ENCODE measurements at regions not wholly inside any gene's neighbourhood (a gene's known extent, or its start where the extent isn't known, plus 50 kb on each side); places are given as distances from the start of the nearest gene placed in this dataset.
"Not testable (repeated sequence)": the region's sequence is repeated elsewhere in the genome, so short reads cannot be mapped to it uniquely, and the experiment has no call there.

DNA sequence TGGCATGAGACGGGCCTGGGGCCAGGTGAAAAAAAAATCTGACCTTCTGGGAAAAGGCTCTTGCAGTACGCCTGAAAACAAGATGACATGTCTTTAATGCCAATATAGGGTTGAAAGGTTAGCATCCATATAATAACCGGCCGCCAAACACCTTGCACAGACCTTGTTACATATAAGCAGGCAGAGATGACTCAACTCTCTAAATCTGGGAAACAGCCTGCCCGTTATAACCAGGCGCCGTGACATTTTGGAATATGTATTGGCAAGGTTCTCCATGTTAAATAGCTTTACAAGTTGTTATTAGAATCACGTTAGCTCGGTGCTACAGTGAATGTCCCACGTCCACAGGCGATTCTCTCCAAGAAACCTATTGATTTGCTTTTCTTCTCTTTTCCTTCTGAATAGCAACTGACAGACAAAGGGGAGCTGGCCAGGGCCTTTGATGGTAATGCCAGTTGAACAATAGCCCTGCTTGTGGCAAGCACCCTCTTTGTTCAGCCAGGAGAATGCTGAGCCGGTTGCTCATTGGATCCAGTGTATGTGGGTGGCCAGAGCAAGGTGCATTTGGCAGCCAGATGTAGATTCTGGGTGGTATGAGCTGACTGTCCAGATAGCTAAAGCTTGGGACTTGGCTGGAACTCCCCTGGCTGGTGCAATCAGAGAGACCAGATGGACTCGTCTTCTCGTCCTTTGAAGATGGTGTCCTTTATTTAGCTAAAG lies 80.1 kb upstream of the AUTS2 start:
- Mint-ChIP-seq H3K4me3 (no peak overlapping the region), H3K27me3 (peaks cover 11 to 24% of the 10 kb centered on the region in 2 donors), H3K9me3 (no peaks in the 10 kb centered on the region), H3K36me3 (ENCODE audit: insufficient read depth) (no peaks in the 10 kb centered on the region), H3K27ac (no peak overlapping the region), H3K4me1 (ENCODE audit: low read depth in 2 of 2) (peaks cover 0 to 8% of the 10 kb centered on the region in 2 donors)
- DNase-seq (no peak), ATAC-seq (replicated peaks) (no peak)

DNA sequence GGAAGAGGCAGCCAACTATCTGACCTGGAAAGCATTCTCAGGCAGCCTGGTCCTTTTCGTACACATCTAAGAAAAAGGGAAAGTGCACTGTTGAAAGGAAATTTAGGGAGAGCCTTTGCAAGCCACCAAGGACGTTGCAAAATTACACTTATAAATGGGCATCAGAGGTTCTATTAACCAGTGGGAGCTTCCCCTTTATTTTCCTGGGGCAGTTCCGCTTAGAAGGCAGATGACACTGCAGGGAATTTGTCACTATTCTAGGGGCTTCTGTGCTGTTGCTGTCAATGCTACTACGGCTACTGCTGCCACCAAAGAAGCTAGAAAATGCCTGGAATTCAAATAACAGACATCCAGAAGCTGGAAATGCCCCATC lies 79.6 kb upstream of the AUTS2 start:
- Mint-ChIP-seq H3K27me3 (peaks cover 10 to 21% of the 10 kb centered on the region in 2 donors), H3K4me3 (no peak overlapping the region), H3K9me3 (no peaks in the 10 kb centered on the region), H3K27ac (no peak overlapping the region), H3K36me3 (ENCODE audit: insufficient read depth) (no peaks in the 10 kb centered on the region), H3K4me1 (ENCODE audit: low read depth in 2 of 2) (peaks cover 0 to 8% of the 10 kb centered on the region in 2 donors)
- ATAC-seq (replicated peaks) = no peak
- no peak for DNase-seq

GRCh38 chr7:69526570-69526969 lies 71.7 kb upstream of the AUTS2 start:
- DNase-seq = no peak

GRCh38 chr7:69527706-69528105 lies 70.6 kb upstream of the AUTS2 start:
- no peak overlapping the region for H3K27ac Mint-ChIP-seq
- no peaks in the 10 kb centered on the region for H3K4me1 Mint-ChIP-seq (ENCODE audit: low read depth in 2 of 2)
- H3K27me3 Mint-ChIP-seq = peaks cover 23 to 42% of the 10 kb centered on the region in 2 donors
- H3K4me3 Mint-ChIP-seq = no peak overlapping the region
- H3K9me3 Mint-ChIP-seq = no peaks in the 10 kb centered on the region
- DNase-seq (no peak), ATAC-seq (replicated peaks) (no peak)
- no peaks in the 10 kb centered on the region for H3K36me3 Mint-ChIP-seq (ENCODE audit: insufficient read depth)

More at GRCh38 chr7:69526570-69526969, 71.7 kb upstream of the AUTS2 start:
- Mint-ChIP-seq H3K4me1 (ENCODE audit: low read depth in 2 of 2) (no peaks in the 10 kb centered on the region), H3K9me3 (no peaks in the 10 kb centered on the region), H3K36me3 (ENCODE audit: insufficient read depth) (no peaks in the 10 kb centered on the region), H3K4me3 (no peak overlapping the region), H3K27ac (no peak overlapping the region), H3K27me3 (peaks cover 15 to 38% of the 10 kb centered on the region in 2 donors)
- no peak for ATAC-seq (replicated peaks)

GRCh38 chr7:69531050-69531449 lies 67.2 kb upstream of the AUTS2 start:
- Mint-ChIP-seq H3K27ac (no peak overlapping the region), H3K4me1 (ENCODE audit: low read depth in 2 of 2) (no peaks in the 10 kb centered on the region), H3K36me3 (ENCODE audit: insufficient read depth) (no peaks in the 10 kb centered on the region), H3K4me3 (no peak overlapping the region), H3K9me3 (no peaks in the 10 kb centered on the region), H3K27me3 (peaks cover 43 to 64% of the 10 kb centered on the region in 2 donors)
- no peak for DNase-seq
- ATAC-seq (replicated peaks) = no peak

GRCh38 chr7:69534461-69535041 lies 63.7 kb upstream of the AUTS2 start:
- Mint-ChIP-seq H3K9me3 (no peaks in the 10 kb centered on the region), H3K27me3 (peaks cover 34 to 53% of the 10 kb centered on the region in 2 donors), H3K36me3 (ENCODE audit: insufficient read depth) (no peaks in the 10 kb centered on the region), H3K4me1 (ENCODE audit: low read depth in 2 of 2) (no peaks in the 10 kb centered on the region), H3K4me3 (no peak overlapping the region), H3K27ac (no peak overlapping the region)
- ATAC-seq (replicated peaks) (no peak), DNase-seq (no peak)

DNA sequence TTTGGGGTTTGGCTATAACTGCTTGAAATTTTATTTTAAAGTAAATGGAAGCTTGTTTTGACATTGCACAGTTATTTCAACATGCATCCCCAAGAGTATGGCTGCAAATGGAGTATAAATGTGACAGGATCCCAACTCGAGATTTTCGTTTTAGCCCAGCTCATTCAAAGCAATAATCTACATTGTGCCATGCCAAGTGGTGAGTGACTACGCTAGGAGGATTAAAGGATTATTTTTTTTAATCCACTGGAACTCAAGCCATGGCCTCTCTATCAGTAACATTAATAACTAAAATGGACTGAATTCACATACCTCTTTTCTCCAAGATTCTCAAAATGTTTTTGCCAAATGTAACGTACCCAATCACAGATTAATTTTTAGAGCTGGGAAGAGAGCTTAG lies 60.6 kb upstream of the AUTS2 start:
- DNase-seq = no peak

GRCh38 chr7:69539531-69539930 lies 58.7 kb upstream of the AUTS2 start:
- Mint-ChIP-seq H3K27me3 (peaks cover 6 to 23% of the 10 kb centered on the region in 2 donors), H3K36me3 (ENCODE audit: insufficient read depth) (no peaks in the 10 kb centered on the region), H3K27ac (no peak overlapping the region), H3K9me3 (no peaks in the 10 kb centered on the region), H3K4me3 (no peak overlapping the region), H3K4me1 (ENCODE audit: low read depth in 2 of 2) (no peaks in the 10 kb centered on the region)
- no peak for ATAC-seq (replicated peaks)
- DNase-seq = no peak

More for the DNA sequence above, 60.6 kb upstream of the AUTS2 start:
- Mint-ChIP-seq H3K9me3 (no peaks in the 10 kb centered on the region), H3K4me1 (ENCODE audit: low read depth in 2 of 2) (no peaks in the 10 kb centered on the region), H3K36me3 (ENCODE audit: insufficient read depth) (no peaks in the 10 kb centered on the region), H3K27me3 (peaks cover 21 to 40% of the 10 kb centered on the region in 2 donors), H3K27ac (no peak overlapping the region), H3K4me3 (no peak overlapping the region)
- ATAC-seq (replicated peaks) = no peak

GRCh38 chr7:69540287-69540686 lies 58.0 kb upstream of the AUTS2 start:
- Mint-ChIP-seq H3K4me3 (no peak overlapping the region), H3K27me3 (peaks cover 1 to 16% of the 10 kb centered on the region in 2 donors), H3K4me1 (ENCODE audit: low read depth in 2 of 2) (no peaks in the 10 kb centered on the region), H3K36me3 (ENCODE audit: insufficient read depth) (no peaks in the 10 kb centered on the region), H3K9me3 (no peaks in the 10 kb centered on the region), H3K27ac (no peak overlapping the region)
- DNase-seq (no peak), ATAC-seq (replicated peaks) (no peak)

GRCh38 chr7:69541779-69542432 lies 56.4 kb upstream of the AUTS2 start:
- H3K4me1 Mint-ChIP-seq (ENCODE audit: low read depth in 2 of 2); DNase-seq; H3K9me3 Mint-ChIP-seq; H3K36me3 Mint-ChIP-seq (ENCODE audit: insufficient read depth); H3K4me3 Mint-ChIP-seq; H3K27ac Mint-ChIP-seq; ATAC-seq (replicated peaks): not testable (repeated sequence)
- H3K27me3 Mint-ChIP-seq = peaks cover 4 to 13% of the 10 kb centered on the region in 2 donors

DNA sequence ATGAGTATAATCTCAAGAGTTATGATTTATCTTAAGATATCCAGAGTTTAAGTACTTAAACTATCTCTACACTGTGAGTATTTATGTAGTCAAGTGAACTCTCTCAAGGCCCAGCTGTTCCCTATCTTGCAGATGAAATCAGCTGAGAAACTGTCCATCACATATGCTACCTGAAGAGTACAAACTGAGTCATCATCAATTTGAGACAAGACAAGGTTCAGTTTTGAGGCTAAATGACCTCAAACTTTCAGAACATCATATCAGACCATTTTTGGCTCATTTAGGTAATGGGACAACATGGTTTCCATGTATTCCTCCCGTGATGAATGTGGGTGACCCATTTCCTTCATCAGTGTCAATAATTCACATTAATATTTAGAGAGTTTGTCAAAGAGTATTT lies 53.1 kb upstream of the AUTS2 start:
- H3K36me3 Mint-ChIP-seq (ENCODE audit: insufficient read depth) = no peaks in the 10 kb centered on the region
- peaks cover 4 to 12% of the 10 kb centered on the region in 2 donors for H3K27me3 Mint-ChIP-seq
- no peak overlapping the region for H3K27ac Mint-ChIP-seq
- H3K4me1 Mint-ChIP-seq (ENCODE audit: low read depth in 2 of 2) = peaks cover 0 to 2% of the 10 kb centered on the region in 2 donors
- H3K4me3 Mint-ChIP-seq = no peak overlapping the region
- DNase-seq (no peak), ATAC-seq (replicated peaks) (no peak)
- H3K9me3 Mint-ChIP-seq = no peaks in the 10 kb centered on the region

All from effector memory CD8-positive, alpha-beta T cell (primary cell).